Erythroblast (primary cell): ENCODE measurements at regions not wholly inside any gene's neighbourhood (a gene's known extent, or its start where the extent isn't known, plus 50 kb on each side); places are given as distances from the start of the nearest gene placed in this dataset.

Experiments
- GATA1 ChIP-seq: IDR thresholded peaks from 2 replicates; pipeline ENCODE4 v1.6.1; 2011; ENCODE audit warnings: low read depth, mild to moderate bottlenecking, control low read depth, low read length, moderate library complexity
- POLR2A ChIP-seq: IDR thresholded peaks from 2 replicates; pipeline ENCODE4 v1.6.1; 2011; ENCODE audit warnings: mild to moderate bottlenecking, low read length

GRCh38 chr13:44649834-44650233 lies 73.7 kb upstream of the TSC22D1 start:
- TF ChIP-seq POLR2A (no peak), GATA1 (no peak)
